DOHH2 (cell line): ENCODE measurements at regions not wholly inside any gene's neighbourhood (a gene's known extent, or its start where the extent isn't known, plus 50 kb on each side); places are given as distances from the start of the nearest gene placed in this dataset.

Experiments
- H3F3A ChIP-seq: fragments of 200-600 bp; sonication (generic), shearing (Covaris generic); 2 replicates; pipeline ENCODE4 v1.6.0; 2016; ENCODE audit warnings: antibody characterized with exemption, mild to moderate bottlenecking; ENCODE audit not compliant: control insufficient read depth, insufficient read depth
- H3K27ac ChIP-seq: fragments of 200-600 bp; sonication (generic); 2 replicates; pipeline ENCODE4 v1.5.1; 2014; ENCODE audit warnings: low read depth, mild to moderate bottlenecking, low read length, moderate library complexity
- H3K27me3 ChIP-seq: fragments of 200-600 bp; sonication (generic); 2 replicates; pipeline ENCODE4 v1.6.1; 2014; ENCODE audit warnings: mild to moderate bottlenecking, low read length, mixed read lengths; ENCODE audit not compliant: control insufficient read depth
- H3K36me3 ChIP-seq: fragments of 200-600 bp; sonication (generic); 2 replicates; pipeline ENCODE4 v1.6.1; 2014; ENCODE audit warnings: mild to moderate bottlenecking, low read length, moderate library complexity, mixed read lengths; ENCODE audit not compliant: control insufficient read depth
- H3K4me1 ChIP-seq: fragments of 200-600 bp; sonication (generic); 2 replicates; pipeline ENCODE4 v1.6.1; 2014; ENCODE audit warnings: mild to moderate bottlenecking, low read length, mixed read lengths; ENCODE audit not compliant: control insufficient read depth
- H3K4me2 ChIP-seq: fragments of 200-600 bp; sonication (generic); 2 replicates; pipeline ENCODE4 v1.6.0; 2014; ENCODE audit warnings: mild to moderate bottlenecking, low read length, moderate library complexity
- H3K4me3 ChIP-seq: fragments of 200-600 bp; sonication (generic); 2 replicates; pipeline ENCODE4 v1.5.1; 2014; ENCODE audit warnings: mild to moderate bottlenecking, low read length, mixed read lengths
- H3K79me2 ChIP-seq: fragments of 200-600 bp; sonication (generic); 2 replicates; pipeline ENCODE4 v1.6.1; 2014; ENCODE audit warnings: mild to moderate bottlenecking, low read length, mixed read lengths; ENCODE audit not compliant: control insufficient read depth
- H3K9me2 ChIP-seq: fragments of 200-600 bp; sonication (generic); replicated peaks from 2 replicates; pipeline ENCODE4 v1.6.1; 2014; ENCODE audit warnings: mild to moderate bottlenecking, low read length, mixed read lengths; ENCODE audit not compliant: control insufficient read depth
- H3K9me3 ChIP-seq: fragments of 200-600 bp; sonication (generic); 2 replicates; pipeline ENCODE4 v1.6.1; 2014; ENCODE audit warnings: antibody characterized with exemption, low read length, mixed read lengths; ENCODE audit not compliant: control insufficient read depth, insufficient read depth
- H4K20me1 ChIP-seq: fragments of 200-600 bp; sonication (generic); 2 replicates; pipeline ENCODE4 v1.6.0; 2014; ENCODE audit warnings: low read depth, mild to moderate bottlenecking, antibody characterized with exemption, low read length, moderate library complexity; ENCODE audit not compliant: control insufficient read depth, insufficient read depth
- CTCF ChIP-seq: fragments of 200-600 bp; sonication (generic); IDR thresholded peaks from one replicate; pipeline ENCODE4 v1.5.1; 2014; ENCODE audit warnings: antibody characterized with exemption, mild to moderate bottlenecking, low read depth, low read length; ENCODE audit not compliant: poor library complexity, severe bottlenecking
- EZH2phosphoT487 ChIP-seq: fragments of 200-600 bp; sonication (generic); IDR thresholded peaks from 2 replicates; pipeline ENCODE4 v1.6.1; 2017; ENCODE audit warnings: borderline replicate concordance, mild to moderate bottlenecking, antibody characterized with exemption, low read length, moderate library complexity, mixed read lengths

GRCh38 chr5:97998941-97999340 is 774.5 kb upstream of the RGMB start:
- no peaks in the 10 kb centered on the region for H3F3A ChIP-seq
- H3K4me2 ChIP-seq: no peak overlapping the region
- H3K4me3 ChIP-seq: no peak overlapping the region
- no peak overlapping the region for H3K27ac ChIP-seq
- H3K27me3 ChIP-seq: no peaks in the 10 kb centered on the region
- H3K36me3 ChIP-seq: no peaks in the 10 kb centered on the region
- no peaks in the 10 kb centered on the region for H3K9me2 ChIP-seq
- no peaks in the 10 kb centered on the region for H3K9me3 ChIP-seq
- H4K20me1 ChIP-seq: no peaks in the 10 kb centered on the region
- no peaks in the 10 kb centered on the region for H3K4me1 ChIP-seq
- TF ChIP-seq EZH2phosphoT487 (no peak), CTCF (no peak)
- no peaks in the 10 kb centered on the region for H3K79me2 ChIP-seq

GRCh38 chr5:98004463-98004862 is 769.0 kb upstream of the RGMB start:
- Histone ChIP-seq H3K36me3 (no peaks in the 10 kb centered on the region), H3K79me2 (no peaks in the 10 kb centered on the region), H3F3A (no peaks in the 10 kb centered on the region), H3K4me3 (no peak overlapping the region), H3K9me2 (no peaks in the 10 kb centered on the region), H4K20me1 (no peaks in the 10 kb centered on the region), H3K4me2 (no peak overlapping the region), H3K9me3 (peaks cover 5% of the 10 kb centered on the region; the same call in 1 of the 2 replicates), H3K27me3 (no peaks in the 10 kb centered on the region), H3K27ac (no peak overlapping the region), H3K4me1 (no peaks in the 10 kb centered on the region)
- no peak for TF ChIP-seq EZH2phosphoT487
- no peak for TF ChIP-seq CTCF

- H3K4me1 ChIP-seq: no peaks in the 10 kb centered on the region
- no peak overlapping the region for H3K4me2 ChIP-seq
- H3K27me3 ChIP-seq: no peaks in the 10 kb centered on the region
These were observed 756.7 kb upstream of the RGMB start for GRCh38 chr5:98016771-98017170.

More at GRCh38 chr5:98016771-98017170, 756.7 kb upstream of the RGMB start:
- Histone ChIP-seq H3K4me3 (no peak overlapping the region), H4K20me1 (no peaks in the 10 kb centered on the region), H3K27ac (no peak overlapping the region), H3K9me3 (no peaks in the 10 kb centered on the region), H3K9me2 (no peaks in the 10 kb centered on the region), H3F3A (no peaks in the 10 kb centered on the region), H3K79me2 (no peaks in the 10 kb centered on the region), H3K36me3 (no peaks in the 10 kb centered on the region)
- no peak for TF ChIP-seq CTCF
- no peak for TF ChIP-seq EZH2phosphoT487
